Ovary (tissue), 3 donors: ENCODE measurements at regions not wholly inside any gene's neighbourhood (a gene's known extent, or its start where the extent isn't known, plus 50 kb on each side); places are given as distances from the start of the nearest gene placed in this dataset.

ENCODE experiments used
- CTCF ChIP-seq, 3 donors: fragments of 450-650 bp in 2 of 3; fragments of 200-600 bp in 1 of 3; IDR thresholded peaks; one replicate each; pipeline versions ENCODE4 v1.5.1 to v1.8.0; 2016 to 2022; ENCODE audit warnings: antibody characterized with exemption in 3 of 3, mild to moderate bottlenecking in 1 of 3
- EP300 ChIP-seq: sonication (generic); formaldehyde crosslinking; IDR thresholded peaks from one replicate; pipeline ENCODE4 v1.6.1; 2017; ENCODE audit warnings: antibody characterized with exemption
- POLR2A ChIP-seq: fragments of 450-650 bp; IDR thresholded peaks from one replicate; pipeline ENCODE4 v1.6.1; 2017; ENCODE audit warnings: antibody characterized with exemption, mild to moderate bottlenecking, moderate library complexity
- donor health status: DM: no; HTN: no; CAD: no.

- TF ChIP-seq CTCF (IDR thresholded peaks at IDR 0.05) = no peak
- TF ChIP-seq EP300 = no peak
- TF ChIP-seq POLR2A = no peak
Observed at GRCh38 chr2:194514281-194514680, 1142.7 kb upstream of the SLC39A10 start.
